ENCODE measurements at regions not wholly inside any gene's neighbourhood (a gene's known extent, or its start where the extent isn't known, plus 50 kb on each side); places are given as distances from the start of the nearest gene placed in this dataset.
"Not testable (repeated sequence)": the region's sequence is repeated elsewhere in the genome, so short reads cannot be mapped to it uniquely, and the experiment has no call there.

DNA sequence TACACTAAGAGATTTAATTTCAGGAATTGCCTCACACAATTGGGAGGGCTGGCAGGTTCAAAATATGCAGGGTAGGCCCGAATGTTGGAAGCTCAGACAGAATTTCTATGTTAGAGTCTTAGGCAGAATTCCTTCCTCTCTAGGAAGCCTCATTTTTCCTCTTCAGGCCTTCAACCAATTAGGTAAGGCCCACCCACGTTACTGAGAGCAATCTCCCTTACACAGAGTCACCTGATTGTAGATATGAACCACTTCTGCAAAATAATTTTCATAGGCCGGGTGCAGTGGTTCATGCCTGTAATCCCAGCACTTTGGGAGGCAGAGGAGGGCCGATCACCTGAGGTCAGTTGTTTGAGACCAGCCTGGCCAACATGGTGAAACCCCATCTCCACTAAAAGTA, 50.2 kb upstream of the HIVEP1 start:
- Mint-ChIP-seq H3K36me3 (no peaks in the 10 kb centered on the region), H3K4me1 (no peaks in the 10 kb centered on the region), H3K27me3 (peaks cover under 1% of the 10 kb centered on the region), H3K9me3 (no peaks in the 10 kb centered on the region), H3K27ac (no peak overlapping the region), H3K4me3 (no peak overlapping the region)

DNA sequence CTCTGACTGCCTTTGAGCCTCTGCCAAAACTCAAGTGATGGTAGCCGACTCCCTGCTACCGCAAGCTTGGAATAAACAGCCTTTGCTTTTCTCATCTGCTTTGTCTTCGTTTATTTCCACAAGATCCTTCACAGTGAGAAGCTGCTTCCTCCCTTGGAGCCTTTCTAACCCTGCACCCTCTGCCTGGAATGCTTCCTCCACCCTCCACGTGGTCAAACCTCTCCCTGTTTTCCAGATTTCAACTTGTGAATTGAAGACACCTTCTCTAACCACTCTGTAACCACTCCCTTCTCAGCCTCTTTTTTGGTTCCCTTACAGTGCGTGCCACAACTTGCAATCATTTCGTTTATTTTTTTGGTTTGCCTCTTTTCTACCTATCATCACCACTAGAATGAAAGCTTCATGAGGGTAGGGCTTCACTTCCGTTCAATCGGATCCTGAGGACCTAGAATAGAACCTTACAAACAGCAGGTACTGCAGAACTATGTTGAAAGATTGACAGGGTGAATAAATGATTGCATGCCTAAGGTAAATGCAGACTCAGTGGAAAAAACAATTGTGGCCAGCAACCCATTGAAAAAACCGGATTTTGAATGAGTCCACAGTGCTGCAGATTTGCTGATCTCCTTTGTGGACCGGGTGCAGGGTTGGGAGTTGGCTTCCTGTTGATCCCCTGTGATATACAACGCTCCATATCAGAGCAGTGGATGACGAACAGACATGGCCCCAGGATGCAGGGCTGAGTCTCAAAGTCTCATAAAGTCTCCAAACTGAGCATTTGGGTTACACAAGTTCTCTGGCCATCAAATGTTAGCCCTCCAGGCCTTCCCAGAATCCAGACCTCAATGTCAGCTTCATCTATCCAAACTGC, 51.0 kb upstream of the HIVEP1 start:
- H3K4me3 Mint-ChIP-seq = no peak overlapping the region
- peaks cover 3% of the 10 kb centered on the region for H3K27me3 Mint-ChIP-seq
- no peaks in the 10 kb centered on the region for H3K4me1 Mint-ChIP-seq
- H3K9me3 Mint-ChIP-seq = peaks cover 0 to 4% (median 4%) of the 10 kb centered on the region in 3 donors
- H3K27ac Mint-ChIP-seq = no peak overlapping the region
- no peaks in the 10 kb centered on the region for H3K36me3 Mint-ChIP-seq

DNA sequence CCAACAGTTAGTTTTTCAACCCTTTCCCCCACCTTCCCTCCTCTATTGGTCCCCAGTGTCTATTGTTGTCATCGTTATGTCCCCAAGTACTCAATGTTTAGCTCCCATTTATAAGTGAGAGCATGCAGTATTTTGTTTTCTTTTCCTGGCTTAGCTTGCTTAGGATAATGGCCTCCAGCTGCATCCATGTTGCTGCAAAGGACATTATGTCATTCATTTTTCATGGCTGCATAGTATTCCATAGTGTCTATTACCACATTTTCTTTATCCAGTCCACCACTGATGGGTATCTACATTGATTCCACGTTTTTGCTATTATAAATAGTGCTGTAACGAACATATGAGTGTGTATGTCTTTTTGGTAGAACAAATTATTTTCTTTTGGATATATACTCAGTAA, 55.3 kb upstream of the HIVEP1 start:
- Mint-ChIP-seq H3K36me3 (no peaks in the 10 kb centered on the region), H3K4me1 (no peaks in the 10 kb centered on the region), H3K4me3 (no peak overlapping the region), H3K9me3 (peaks cover 0 to 4% (median 4%) of the 10 kb centered on the region in 3 donors), H3K27me3 (peaks cover 3% of the 10 kb centered on the region), H3K27ac (no peak overlapping the region)

DNA sequence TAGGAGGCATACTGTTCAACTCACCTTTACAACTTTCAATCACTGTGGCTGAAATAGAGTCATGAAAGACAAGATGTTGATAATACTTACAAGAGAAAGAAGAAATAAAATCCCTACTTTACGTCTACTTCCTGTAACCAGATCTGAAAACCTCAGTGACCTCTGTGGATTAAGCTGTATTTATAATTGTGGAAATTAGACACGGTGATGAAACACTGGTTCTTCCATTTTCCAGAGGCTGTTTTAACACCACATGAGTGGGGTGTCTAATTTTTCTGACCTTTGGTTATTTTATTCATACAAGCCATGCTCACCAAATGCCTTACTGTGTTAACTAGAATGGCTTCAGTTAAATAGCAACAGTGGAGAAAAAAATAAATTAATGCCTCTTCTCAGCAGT, 58.5 kb upstream of the HIVEP1 start:
- Mint-ChIP-seq H3K4me3 (no peak overlapping the region), H3K27me3 (peaks cover 3% of the 10 kb centered on the region), H3K27ac (no peak overlapping the region), H3K36me3 (peaks cover 2% of the 10 kb centered on the region), H3K4me1 (no peaks in the 10 kb centered on the region), H3K9me3 (peaks cover 2 to 11% (median 4%) of the 10 kb centered on the region in 3 donors)

DNA sequence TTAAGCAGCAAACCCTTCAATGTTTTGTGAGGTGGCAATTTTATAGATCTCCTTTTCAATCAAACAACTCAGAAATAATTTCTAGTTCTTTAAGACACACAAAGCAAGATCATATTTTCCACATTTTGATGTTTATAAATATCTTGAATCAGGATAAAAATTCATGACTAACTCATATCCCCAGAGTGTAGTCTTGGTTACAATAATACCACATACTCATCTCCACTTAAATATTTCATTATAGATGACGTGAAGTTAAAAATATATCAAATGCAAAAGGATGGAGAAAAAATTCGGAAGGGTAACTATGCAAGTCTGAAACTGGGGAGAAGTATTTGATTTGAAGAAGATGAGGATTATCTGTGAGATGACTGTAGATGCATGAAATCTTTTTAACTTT, 59.8 kb upstream of the HIVEP1 start:
- Mint-ChIP-seq H3K36me3 (peaks cover 2% of the 10 kb centered on the region), H3K27ac (no peak overlapping the region), H3K9me3 (peaks cover 2 to 11% (median 4%) of the 10 kb centered on the region in 3 donors), H3K4me1 (no peaks in the 10 kb centered on the region), H3K4me3 (no peak overlapping the region), H3K27me3 (peaks cover 3% of the 10 kb centered on the region)

DNA sequence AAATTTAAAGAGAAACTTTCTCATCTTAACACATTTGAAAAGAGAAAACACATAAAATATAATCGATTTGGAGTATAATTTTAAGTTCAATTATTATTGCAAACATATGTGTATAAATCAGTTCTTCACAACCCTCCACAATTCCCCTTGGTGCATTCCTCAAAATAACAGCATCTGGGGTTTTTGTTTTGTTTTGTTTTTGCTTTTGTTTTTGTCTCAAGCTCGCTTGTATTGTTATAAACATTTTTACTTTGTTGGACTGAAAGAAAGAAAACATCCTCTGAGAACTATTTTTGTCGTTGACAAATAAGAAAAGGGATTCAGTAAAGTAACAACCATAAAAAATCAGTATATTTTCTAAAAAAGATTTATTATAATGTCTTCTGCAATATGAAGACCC, 60.2 kb upstream of the HIVEP1 start:
- H3K36me3 Mint-ChIP-seq = peaks cover 2% of the 10 kb centered on the region
- H3K27me3 Mint-ChIP-seq = peaks cover 2% of the 10 kb centered on the region
- H3K27ac Mint-ChIP-seq = no peak overlapping the region
- H3K4me1 Mint-ChIP-seq = no peaks in the 10 kb centered on the region
- peaks cover 2 to 10% (median 3%) of the 10 kb centered on the region in 3 donors for H3K9me3 Mint-ChIP-seq
- no peak overlapping the region for H3K4me3 Mint-ChIP-seq

DNA sequence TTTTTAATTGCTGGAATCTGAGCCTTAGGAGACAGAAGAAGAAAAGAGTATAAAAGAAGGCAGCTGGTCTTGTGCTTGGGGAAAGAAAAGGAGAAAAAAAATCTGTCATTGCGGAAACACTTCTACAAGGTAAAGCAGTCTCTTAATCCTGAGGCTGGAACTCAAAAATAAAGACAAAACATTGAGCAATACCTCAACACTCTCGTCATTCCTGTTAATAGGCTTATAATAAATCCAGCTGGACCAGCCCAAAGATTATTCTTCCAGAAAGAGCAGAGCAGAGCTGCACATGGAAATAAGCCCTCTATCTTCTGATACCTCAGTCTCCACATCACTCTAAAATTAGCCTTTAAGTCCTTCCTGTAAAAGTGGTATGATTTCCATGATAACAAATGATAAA, 62.0 kb upstream of the HIVEP1 start:
- no peaks in the 10 kb centered on the region for H3K27me3 Mint-ChIP-seq
- H3K9me3 Mint-ChIP-seq = peaks cover 0 to 7% (median 2%) of the 10 kb centered on the region in 3 donors
- no peak overlapping the region for H3K27ac Mint-ChIP-seq
- no peaks in the 10 kb centered on the region for H3K4me1 Mint-ChIP-seq
- H3K36me3 Mint-ChIP-seq = peaks cover 2% of the 10 kb centered on the region
- no peak overlapping the region for H3K4me3 Mint-ChIP-seq

DNA sequence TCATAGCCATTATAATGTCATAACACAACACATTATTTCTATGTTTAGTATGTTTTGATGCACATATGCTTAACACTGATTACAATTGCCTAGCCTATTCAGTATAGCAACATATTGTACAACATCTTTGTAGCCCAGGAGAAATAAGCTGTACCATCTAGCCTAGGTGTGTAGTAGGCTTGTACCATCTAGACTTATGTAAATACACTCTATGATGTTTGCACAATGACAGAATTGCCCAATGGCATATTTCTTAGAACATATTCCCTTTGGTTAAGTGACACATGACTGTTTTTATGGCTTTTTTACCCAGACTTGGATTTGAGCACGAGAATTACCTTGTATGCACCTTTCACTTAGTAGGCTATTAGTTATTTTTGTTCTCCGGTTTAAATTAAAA, 64.5 kb upstream of the HIVEP1 start:
- Mint-ChIP-seq H3K4me3 (no peak overlapping the region), H3K36me3 (peaks cover 2% of the 10 kb centered on the region), H3K9me3 (peaks cover 0 to 7% (median 2%) of the 10 kb centered on the region in 3 donors), H3K27me3 (no peaks in the 10 kb centered on the region), H3K27ac (no peak overlapping the region), H3K4me1 (no peaks in the 10 kb centered on the region)

DNA sequence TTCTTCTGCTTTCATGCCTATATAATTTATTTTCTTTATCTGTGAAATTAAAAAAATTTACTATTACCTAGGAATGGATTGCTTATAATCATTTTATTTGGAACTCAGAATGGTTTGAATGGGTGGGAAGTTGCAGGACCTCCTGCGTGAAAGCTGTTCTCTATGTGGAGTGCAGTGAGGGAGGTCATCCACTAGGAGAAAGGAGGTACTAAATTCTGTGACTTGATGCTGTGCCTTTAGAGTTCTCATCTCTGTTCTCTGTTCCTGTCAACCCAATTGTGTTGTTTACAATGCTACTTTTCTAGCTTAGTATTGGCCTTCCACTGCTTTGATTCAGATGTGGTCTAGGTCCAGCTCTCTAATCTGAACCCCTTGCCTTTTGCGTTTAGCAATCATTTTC, 65.0 kb upstream of the HIVEP1 start:
- Mint-ChIP-seq H3K4me3 (no peak overlapping the region), H3K4me1 (no peaks in the 10 kb centered on the region), H3K27me3 (no peaks in the 10 kb centered on the region), H3K36me3 (peaks cover 2% of the 10 kb centered on the region), H3K9me3 (peaks cover 0 to 7% (median 2%) of the 10 kb centered on the region in 3 donors), H3K27ac (no peak overlapping the region)

DNA sequence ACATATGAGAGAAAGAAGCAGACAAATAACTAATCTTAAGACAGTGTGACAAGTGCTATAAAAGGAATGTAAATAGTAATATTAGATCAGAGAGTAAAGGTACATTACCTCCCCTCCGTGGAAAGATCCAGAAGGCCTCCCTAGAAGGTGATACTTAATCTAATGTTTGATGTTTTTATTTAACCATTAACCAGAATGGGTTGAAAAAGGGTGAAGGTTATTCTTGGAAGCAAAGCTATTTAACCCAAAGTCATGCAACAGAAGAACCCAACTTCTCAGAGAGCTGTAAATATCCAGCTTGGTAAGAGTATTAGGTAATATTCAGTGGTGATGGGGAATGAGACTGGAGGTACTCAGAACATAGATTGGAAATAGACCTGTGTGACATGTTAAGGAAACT, 68.0 kb upstream of the HIVEP1 start:
- Mint-ChIP-seq H3K27me3 (peaks cover 3% of the 10 kb centered on the region), H3K36me3 (no peaks in the 10 kb centered on the region), H3K9me3 (no peaks in the 10 kb centered on the region), H3K4me3 (no peak overlapping the region), H3K4me1 (no peaks in the 10 kb centered on the region), H3K27ac (no peak overlapping the region)

DNA sequence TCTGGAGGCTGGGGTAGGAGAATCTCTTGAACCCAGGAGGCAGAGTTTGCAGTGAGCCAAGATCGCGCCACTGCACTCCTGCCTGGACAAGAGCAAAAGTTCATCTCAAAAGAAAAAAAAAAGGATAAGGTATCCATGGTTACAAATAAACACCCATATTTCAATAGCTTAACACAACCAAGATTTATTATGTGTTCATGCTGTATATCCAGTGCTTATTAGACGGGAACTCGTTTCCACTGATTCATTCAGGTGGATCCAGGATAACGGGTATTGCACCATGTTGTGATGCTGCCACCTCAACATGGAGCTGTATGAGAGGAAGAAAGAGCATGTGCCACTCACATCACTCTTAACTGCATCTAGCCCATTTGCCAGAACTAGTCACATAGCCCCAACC, 69.1 kb upstream of the HIVEP1 start:
- Mint-ChIP-seq H3K36me3 (no peaks in the 10 kb centered on the region), H3K27ac (no peak overlapping the region), H3K4me1 (peaks cover 0 to 6% (median 0%) of the 10 kb centered on the region in 3 donors), H3K9me3 (no peaks in the 10 kb centered on the region), H3K4me3 (no peak overlapping the region), H3K27me3 (peaks cover 3% of the 10 kb centered on the region)

DNA sequence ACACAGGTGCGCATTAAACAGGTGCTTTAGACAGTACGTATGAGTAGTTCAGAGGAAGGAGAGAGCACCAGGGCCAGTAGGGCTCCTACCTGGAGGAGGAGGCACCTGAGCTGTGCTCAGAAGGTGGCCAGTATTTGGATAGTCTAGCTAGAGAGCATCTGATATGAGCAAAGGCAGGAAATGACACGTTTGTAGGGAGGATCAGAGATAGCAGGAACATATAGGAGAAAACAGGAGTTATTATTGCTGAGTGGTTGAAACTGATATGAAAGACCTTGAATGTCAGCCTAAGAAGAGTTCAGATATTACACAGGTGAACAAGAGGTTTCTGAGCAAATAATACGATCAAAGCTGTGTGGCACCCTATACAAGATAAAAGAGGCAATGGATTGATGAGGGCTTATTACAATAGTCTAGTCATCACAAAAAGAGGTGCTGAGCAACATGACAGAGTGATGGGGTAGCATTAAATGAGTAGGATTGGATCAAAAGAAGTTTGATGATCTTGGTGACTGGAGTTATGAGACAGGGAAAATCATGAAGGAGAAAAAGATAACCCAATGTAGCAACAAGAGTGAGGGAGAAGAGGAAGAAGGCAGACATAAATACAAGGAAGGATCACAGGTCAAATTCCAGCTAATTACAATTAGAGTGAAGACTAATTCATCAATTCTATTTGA, 69.8 kb upstream of the HIVEP1 start:
- H3K9me3 Mint-ChIP-seq = no peaks in the 10 kb centered on the region
- peaks cover 3% of the 10 kb centered on the region for H3K27me3 Mint-ChIP-seq
- H3K27ac Mint-ChIP-seq = no peak overlapping the region
- H3K4me1 Mint-ChIP-seq = peaks cover 0 to 6% (median 4%) of the 10 kb centered on the region in 3 donors
- H3K36me3 Mint-ChIP-seq = no peaks in the 10 kb centered on the region
- H3K4me3 Mint-ChIP-seq = no peak overlapping the region

DNA sequence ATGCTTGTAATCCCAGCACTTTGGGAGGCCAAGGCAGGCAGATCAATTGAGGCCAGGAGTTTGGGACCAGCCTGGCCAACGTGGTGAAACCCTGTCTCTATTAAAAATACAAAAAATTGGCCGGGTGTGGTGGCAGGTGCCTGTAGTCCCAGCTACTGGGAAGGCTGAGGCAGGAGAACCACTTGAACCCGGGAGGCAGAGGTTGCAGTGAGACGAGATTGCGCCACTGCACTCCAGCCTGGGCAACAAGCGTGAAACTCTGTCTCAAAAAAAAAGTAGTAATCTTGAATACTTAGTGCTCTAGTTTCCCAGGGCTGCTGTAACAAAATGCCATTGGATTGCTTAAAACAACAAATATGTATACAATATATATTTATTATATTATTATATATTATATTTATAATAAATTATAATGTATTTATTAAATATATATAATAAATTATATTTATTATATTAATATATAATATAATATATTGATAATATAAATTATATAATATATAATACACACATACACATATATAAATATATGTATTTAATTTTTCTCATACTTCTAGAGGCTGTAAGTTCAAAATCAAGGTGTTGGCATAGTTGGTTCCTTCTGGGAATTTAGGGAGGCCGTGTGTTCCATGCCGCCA, 71.5 kb upstream of the HIVEP1 start:
- not testable (repeated sequence) for H3K4me3 Mint-ChIP-seq, H3K36me3 Mint-ChIP-seq, H3K27ac Mint-ChIP-seq, H3K4me1 Mint-ChIP-seq, H3K9me3 Mint-ChIP-seq, H3K27me3 Mint-ChIP-seq

DNA sequence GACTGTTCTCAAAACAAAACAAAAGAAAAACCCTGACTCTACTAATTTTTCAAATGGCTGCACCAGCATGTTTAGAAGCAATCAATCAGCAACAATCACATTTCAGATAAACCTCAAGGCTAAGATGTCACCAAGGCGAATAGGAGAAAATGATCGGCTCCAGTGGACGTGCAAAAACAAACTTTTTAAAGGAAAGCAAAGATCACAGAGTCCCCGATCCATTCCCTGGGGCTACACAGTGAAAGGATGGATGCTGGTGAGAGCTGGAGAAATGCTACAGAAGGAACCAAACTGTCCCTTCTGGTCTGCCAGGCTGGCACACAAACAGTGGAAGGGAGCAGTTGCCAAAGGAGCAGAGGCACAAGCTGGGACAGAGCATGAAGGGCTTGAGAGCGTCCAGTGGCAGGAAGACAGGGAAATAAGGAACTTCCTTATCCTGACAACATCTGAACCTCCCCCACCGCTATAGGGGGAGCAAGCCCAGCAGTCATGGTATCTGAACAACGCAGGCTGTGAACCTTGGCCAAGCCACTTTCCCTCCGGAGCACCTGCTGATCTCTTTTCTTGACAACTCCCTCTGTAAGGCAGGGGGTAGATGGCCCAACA, 73.7 kb upstream of the HIVEP1 start:
- Mint-ChIP-seq H3K27me3 (peaks cover 3% of the 10 kb centered on the region), H3K4me3 (peak overlapping the region in 1 of 4 donors; percentile 39), H3K9me3 (no peaks in the 10 kb centered on the region), H3K4me1 (peaks cover 0 to 6% (median 4%) of the 10 kb centered on the region in 3 donors), H3K36me3 (no peaks in the 10 kb centered on the region), H3K27ac (no peak overlapping the region)

DNA sequence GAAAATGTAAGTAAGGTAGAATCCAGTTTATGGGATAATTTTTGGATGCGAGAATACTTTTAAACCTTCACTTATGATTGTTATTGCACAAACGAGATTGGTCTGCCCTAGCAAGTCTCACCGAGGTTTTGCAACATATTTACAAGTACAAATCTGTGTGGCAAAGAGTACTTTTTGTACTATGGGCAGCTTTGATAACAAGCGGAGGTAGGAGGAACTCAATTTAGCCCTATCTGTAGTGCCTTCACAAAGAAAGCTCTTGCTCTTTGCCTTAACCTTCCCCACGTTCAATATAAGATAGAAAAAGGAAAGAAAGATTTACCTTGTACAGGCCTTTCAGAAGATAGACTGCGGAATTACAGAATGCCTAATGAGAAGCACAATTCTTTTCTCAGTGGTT, 77.5 kb upstream of the HIVEP1 start:
- H3K4me1 Mint-ChIP-seq = peaks cover 0 to 6% (median 4%) of the 10 kb centered on the region in 3 donors
- no peak overlapping the region for H3K4me3 Mint-ChIP-seq
- H3K27me3 Mint-ChIP-seq = no peaks in the 10 kb centered on the region
- H3K36me3 Mint-ChIP-seq = no peaks in the 10 kb centered on the region
- no peak overlapping the region for H3K27ac Mint-ChIP-seq
- H3K9me3 Mint-ChIP-seq = no peaks in the 10 kb centered on the region

Data from IgD-negative memory B cell (primary cell).